Astrocyte (in vitro differentiated cells and primary cell): ENCODE measurements at regions not wholly inside any gene's neighbourhood (a gene's known extent, or its start where the extent isn't known, plus 50 kb on each side); places are given as distances from the start of the nearest gene placed in this dataset.

Experiments used
- EZH2 ChIP-seq: IDR thresholded peaks from 2 replicates; pipeline ENCODE4 v1.6.1; 2012; ENCODE audit warnings: mild to moderate bottlenecking, low read length, inconsistent platforms; ENCODE audit not compliant: insufficient read depth
- TF ChIP-seq, protein P1 (sequence below): IDR thresholded peaks from 2 replicates; pipeline ENCODE4 v1.5.1; 2011; ENCODE audit warnings: low read depth, mild to moderate bottlenecking, inconsistent platforms, low read length, moderate library complexity; ENCODE audit not compliant: insufficient read depth

DNA sequence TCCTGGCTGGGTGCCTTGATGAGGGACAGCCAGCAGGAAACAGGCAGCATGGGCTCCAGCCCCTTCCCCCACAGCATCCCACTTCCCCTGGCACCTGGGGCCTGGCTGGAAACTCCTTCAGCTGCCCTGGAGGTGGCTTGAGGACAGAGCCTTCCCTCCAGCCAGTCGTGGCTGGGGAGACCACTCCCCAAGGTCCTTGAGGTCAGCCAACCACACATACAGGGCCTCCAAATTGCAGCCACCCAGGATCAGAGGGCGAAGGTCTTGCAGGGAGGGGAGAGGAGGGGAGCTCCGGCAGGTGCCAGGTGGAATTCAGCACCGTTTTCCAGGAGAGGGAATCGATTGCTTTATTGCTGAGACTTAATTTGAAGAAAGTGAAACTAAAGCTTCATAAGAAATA, 280.4 kb downstream of the PBX3 start:
- TF ChIP-seq, protein P1, sequence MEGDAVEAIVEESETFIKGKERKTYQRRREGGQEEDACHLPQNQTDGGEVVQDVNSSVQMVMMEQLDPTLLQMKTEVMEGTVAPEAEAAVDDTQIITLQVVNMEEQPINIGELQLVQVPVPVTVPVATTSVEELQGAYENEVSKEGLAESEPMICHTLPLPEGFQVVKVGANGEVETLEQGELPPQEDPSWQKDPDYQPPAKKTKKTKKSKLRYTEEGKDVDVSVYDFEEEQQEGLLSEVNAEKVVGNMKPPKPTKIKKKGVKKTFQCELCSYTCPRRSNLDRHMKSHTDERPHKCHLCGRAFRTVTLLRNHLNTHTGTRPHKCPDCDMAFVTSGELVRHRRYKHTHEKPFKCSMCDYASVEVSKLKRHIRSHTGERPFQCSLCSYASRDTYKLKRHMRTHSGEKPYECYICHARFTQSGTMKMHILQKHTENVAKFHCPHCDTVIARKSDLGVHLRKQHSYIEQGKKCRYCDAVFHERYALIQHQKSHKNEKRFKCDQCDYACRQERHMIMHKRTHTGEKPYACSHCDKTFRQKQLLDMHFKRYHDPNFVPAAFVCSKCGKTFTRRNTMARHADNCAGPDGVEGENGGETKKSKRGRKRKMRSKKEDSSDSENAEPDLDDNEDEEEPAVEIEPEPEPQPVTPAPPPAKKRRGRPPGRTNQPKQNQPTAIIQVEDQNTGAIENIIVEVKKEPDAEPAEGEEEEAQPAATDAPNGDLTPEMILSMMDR = no peak
- no peak for TF ChIP-seq EZH2
